ENCODE measurements at regions not wholly inside any gene's neighbourhood (a gene's known extent, or its start where the extent isn't known, plus 50 kb on each side); places are given as distances from the start of the nearest gene placed in this dataset.

DNA sequence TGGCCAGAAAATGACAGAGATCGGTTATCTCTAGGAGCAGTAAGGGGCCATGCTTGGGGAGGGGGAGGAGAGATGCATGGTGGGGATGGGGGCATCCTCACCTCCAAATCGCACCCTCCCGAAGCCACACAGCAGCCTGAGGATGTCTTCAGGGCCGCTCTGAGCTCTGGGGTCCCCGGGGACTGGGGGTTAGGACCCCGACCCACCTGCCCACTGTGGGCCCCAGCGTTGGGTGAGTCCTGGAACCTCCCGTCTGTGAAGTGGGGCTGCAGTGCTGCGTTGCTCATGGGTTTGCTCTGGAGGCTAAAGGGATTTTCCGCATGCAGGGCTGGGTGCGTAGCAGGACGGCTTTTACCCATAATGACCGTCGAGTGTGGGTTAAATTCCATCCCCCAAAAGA is 1046.3 kb downstream of the BRD1 start:
- Histone ChIP-seq H3K27ac (ENCODE audit: low read length) (no peak overlapping the region), H3K9me3 (ENCODE audit: insufficient read depth, low read depth, low read length) (peaks cover 9% of the 10 kb centered on the region; the same call in 1 of the 2 replicates), H3K27me3 (ENCODE audit: insufficient read depth, low read length) (no peaks in the 10 kb centered on the region), H3K36me3 (ENCODE audit: insufficient read depth, low read depth, low read length) (no peaks in the 10 kb centered on the region), H3K4me3 (ENCODE audit: low read length) (no peak overlapping the region), H3K9ac (ENCODE audit: low read depth, low read length) (no peak overlapping the region), H3K4me1 (ENCODE audit: insufficient read depth, low read length) (no peaks in the 10 kb centered on the region)

DNA sequence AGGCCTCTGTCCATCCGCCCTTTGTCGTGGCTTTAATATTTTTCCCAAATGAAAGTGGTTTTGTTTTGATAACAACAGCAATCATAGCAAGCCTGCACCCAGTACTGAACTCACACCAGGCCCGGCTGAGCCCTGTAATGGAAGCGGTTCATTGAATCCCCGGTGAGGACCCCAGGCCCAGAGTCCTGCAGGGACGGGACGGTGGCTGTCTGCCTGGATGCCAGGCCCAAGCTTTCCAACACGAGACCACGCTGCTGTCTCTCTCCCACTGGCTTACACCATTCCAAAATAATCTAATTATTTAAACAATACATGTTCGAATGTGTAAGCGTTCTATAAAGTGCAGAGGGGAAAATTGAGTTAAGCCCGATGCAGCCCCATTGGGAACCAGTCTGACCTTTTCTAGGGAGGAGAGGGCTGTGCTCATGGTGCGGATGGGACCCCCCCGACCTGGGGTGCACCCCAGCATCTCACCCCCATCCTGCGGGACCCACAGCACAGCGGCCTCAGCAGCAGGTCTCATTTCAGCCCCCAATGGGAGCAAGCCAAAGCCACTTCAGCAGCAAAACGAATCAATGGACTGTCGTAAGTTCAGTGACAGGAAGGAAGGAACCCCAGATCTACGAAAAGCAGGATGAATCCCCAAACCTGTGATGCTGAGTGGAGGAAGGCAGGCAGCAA is 1046.9 kb downstream of the BRD1 start:
- Histone ChIP-seq H3K9me3 (ENCODE audit: insufficient read depth, low read depth, low read length) (peaks cover 14% of the 10 kb centered on the region; the same call in 1 of the 2 replicates), H3K27ac (ENCODE audit: low read length) (no peak overlapping the region), H3K9ac (ENCODE audit: low read depth, low read length) (no peak overlapping the region), H3K27me3 (ENCODE audit: insufficient read depth, low read length) (no peaks in the 10 kb centered on the region), H3K4me1 (ENCODE audit: insufficient read depth, low read length) (no peaks in the 10 kb centered on the region), H3K4me3 (ENCODE audit: low read length) (no peak overlapping the region), H3K36me3 (ENCODE audit: insufficient read depth, low read depth, low read length) (no peaks in the 10 kb centered on the region)

DNA sequence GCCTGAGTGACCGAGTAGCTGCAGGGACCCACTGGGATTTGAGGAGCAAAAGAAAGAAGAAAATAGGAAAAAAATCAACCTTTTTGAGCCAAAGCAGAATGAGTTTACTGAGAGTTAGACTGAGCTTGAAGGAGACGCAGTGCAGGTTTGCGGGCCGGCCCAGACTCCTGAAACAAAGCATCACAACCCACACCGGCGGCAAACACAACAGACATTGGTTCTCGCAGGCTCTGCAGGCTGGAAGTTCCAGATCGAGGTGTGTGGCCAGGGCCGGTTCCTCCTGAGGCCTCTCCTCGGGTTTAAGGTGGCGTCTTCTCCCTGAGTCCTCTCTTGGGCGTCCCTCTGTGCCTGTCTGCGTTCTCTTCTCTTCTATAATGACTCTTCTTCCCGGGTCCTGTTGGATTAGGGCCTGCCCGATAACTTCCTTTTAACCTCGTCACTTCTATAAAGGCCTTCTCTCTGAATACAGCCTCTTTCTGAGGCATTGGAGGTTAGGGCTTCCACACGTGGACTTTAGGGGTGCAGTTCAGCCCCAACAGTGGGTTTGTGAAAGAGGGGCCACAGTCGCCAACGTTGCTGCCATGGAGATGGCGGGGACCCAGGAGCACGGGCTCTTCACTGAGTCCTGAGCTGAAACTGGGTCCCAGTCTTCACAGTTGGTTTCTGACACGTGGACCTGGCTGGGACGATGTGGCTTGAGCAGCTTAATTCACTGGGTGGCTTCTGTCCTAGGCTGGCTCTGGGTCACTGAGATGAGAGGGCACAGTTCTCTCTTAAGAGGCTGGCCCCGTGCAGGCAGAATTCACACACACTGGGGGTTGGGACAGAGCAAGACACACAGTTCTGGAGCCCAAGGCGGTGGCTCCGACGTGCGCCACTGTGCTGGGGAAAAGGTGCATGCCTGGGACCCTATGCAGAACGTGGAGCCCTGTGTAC is 1047.7 kb downstream of the BRD1 start:
- Histone ChIP-seq H3K9ac (ENCODE audit: low read depth, low read length) (no peak overlapping the region), H3K4me1 (ENCODE audit: insufficient read depth, low read length) (no peaks in the 10 kb centered on the region), H3K36me3 (ENCODE audit: insufficient read depth, low read depth, low read length) (no peaks in the 10 kb centered on the region), H3K27me3 (ENCODE audit: insufficient read depth, low read length) (no peaks in the 10 kb centered on the region), H3K9me3 (ENCODE audit: insufficient read depth, low read depth, low read length) (peaks cover 14% of the 10 kb centered on the region; the same call in 1 of the 2 replicates), H3K27ac (ENCODE audit: low read length) (no peak overlapping the region), H3K4me3 (ENCODE audit: low read length) (no peak overlapping the region)

GRCh38 chr22:48779211-48779643 is 1048.4 kb downstream of the BRD1 start:
- Histone ChIP-seq H3K4me1 (ENCODE audit: insufficient read depth, low read length) (no peaks in the 10 kb centered on the region), H3K36me3 (ENCODE audit: insufficient read depth, low read depth, low read length) (no peaks in the 10 kb centered on the region), H3K27ac (ENCODE audit: low read length) (no peak overlapping the region), H3K27me3 (ENCODE audit: insufficient read depth, low read length) (no peaks in the 10 kb centered on the region), H3K9ac (ENCODE audit: low read depth, low read length) (no peak overlapping the region), H3K4me3 (ENCODE audit: low read length) (no peak overlapping the region), H3K9me3 (ENCODE audit: insufficient read depth, low read depth, low read length) (peaks cover 14% of the 10 kb centered on the region; the same call in 1 of the 2 replicates)

- Histone ChIP-seq H3K4me3 (ENCODE audit: low read length) (no peak overlapping the region), H3K27me3 (ENCODE audit: insufficient read depth, low read length) (no peaks in the 10 kb centered on the region), H3K9ac (ENCODE audit: low read depth, low read length) (no peak overlapping the region), H3K4me1 (ENCODE audit: insufficient read depth, low read length) (no peaks in the 10 kb centered on the region), H3K36me3 (ENCODE audit: insufficient read depth, low read depth, low read length) (no peaks in the 10 kb centered on the region), H3K9me3 (ENCODE audit: insufficient read depth, low read depth, low read length) (peaks cover 14% of the 10 kb centered on the region; the same call in 1 of the 2 replicates), H3K27ac (ENCODE audit: low read length) (no peak overlapping the region)
Observed at GRCh38 chr22:48778308-48779195, 1049.1 kb downstream of the BRD1 start.

DNA sequence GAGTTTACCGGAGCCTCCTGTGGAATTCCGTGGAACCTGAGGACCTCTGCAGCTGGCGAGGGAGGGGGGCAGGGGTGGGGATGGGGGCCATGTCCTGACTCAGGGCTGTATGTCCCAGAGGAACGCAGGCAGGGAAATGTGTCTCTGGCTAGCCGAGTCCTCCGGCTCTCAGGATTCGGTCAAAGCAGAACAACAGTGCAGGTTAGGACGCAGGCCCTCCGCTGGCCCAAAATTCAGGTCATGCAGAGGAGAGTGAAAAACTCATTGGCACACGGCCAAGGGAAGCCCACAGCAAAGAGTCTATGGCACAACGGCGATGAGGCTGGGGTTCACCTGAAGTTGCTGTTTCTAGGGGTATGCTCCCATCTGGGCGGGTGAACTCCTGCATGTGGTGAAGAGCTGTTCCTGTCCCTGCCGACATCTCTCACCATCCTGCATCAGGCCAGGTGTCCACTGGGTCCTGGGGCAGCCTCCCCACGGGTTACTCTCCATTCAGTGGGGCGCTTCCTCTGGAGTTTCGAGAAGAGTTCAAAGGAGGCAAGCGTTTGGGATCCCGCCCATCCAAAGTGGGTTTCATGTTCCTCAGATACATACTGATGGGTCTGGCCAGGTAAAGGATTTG is 1055.3 kb downstream of the BRD1 start:
- no peaks in the 10 kb centered on the region for H3K4me1 ChIP-seq (ENCODE audit: insufficient read depth, low read length)
- H3K4me3 ChIP-seq (ENCODE audit: low read length): no peak overlapping the region
- H3K27me3 ChIP-seq (ENCODE audit: insufficient read depth, low read length): no peaks in the 10 kb centered on the region
- H3K27ac ChIP-seq (ENCODE audit: low read length): no peak overlapping the region
- peaks cover 26% of the 10 kb centered on the region for H3K9me3 ChIP-seq (ENCODE audit: insufficient read depth, low read depth, low read length)
- H3K36me3 ChIP-seq (ENCODE audit: insufficient read depth, low read depth, low read length): no peaks in the 10 kb centered on the region
- H3K9ac ChIP-seq (ENCODE audit: low read depth, low read length): no peak overlapping the region

GRCh38 chr22:48765595-48765994 is 1062.1 kb downstream of the BRD1 start:
- Histone ChIP-seq H3K9ac (ENCODE audit: low read depth, low read length) (no peak overlapping the region), H3K4me3 (ENCODE audit: low read length) (no peak overlapping the region)

DNA sequence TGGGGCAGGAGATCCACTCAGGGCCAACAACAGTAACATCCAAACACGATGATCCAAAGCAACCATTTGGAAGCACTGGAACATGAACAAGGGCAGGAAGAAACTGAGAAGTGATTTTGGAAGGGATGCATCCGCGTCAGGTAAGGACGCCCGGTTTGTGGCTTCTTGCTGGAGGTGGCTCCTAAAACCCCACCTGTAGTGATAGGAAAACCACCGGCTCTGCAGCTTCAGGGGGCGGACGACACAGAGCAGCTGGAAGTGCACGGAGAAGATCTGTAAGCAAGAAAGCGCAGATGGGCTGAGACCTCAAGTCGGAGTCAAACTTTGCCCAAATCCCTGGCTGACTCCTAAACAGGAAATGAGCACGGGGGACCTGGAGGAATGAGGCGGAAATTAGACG is 1066.1 kb downstream of the BRD1 start:
- Histone ChIP-seq H3K4me1 (ENCODE audit: insufficient read depth, low read length) (no peaks in the 10 kb centered on the region), H3K9me3 (ENCODE audit: insufficient read depth, low read depth, low read length) (no peaks in the 10 kb centered on the region; the same call in 1 of the 2 replicates), H3K27ac (ENCODE audit: low read length) (no peak overlapping the region), H3K36me3 (ENCODE audit: insufficient read depth, low read depth, low read length) (no peaks in the 10 kb centered on the region), H3K27me3 (ENCODE audit: insufficient read depth, low read length) (no peaks in the 10 kb centered on the region), H3K9ac (ENCODE audit: low read depth, low read length) (no peak overlapping the region), H3K4me3 (ENCODE audit: low read length) (no peak overlapping the region)

More at GRCh38 chr22:48765595-48765994, 1062.1 kb downstream of the BRD1 start:
- H3K27me3 ChIP-seq (ENCODE audit: insufficient read depth, low read length): no peaks in the 10 kb centered on the region
- no peak overlapping the region for H3K27ac ChIP-seq (ENCODE audit: low read length)
- no peaks in the 10 kb centered on the region for H3K36me3 ChIP-seq (ENCODE audit: insufficient read depth, low read depth, low read length)
- H3K4me1 ChIP-seq (ENCODE audit: insufficient read depth, low read length): no peaks in the 10 kb centered on the region
- peaks cover 13% of the 10 kb centered on the region for H3K9me3 ChIP-seq (ENCODE audit: insufficient read depth, low read depth, low read length)

- H3K9ac ChIP-seq (ENCODE audit: low read depth, low read length): no peak overlapping the region
- no peaks in the 10 kb centered on the region for H3K27me3 ChIP-seq (ENCODE audit: insufficient read depth, low read length)
- H3K9me3 ChIP-seq (ENCODE audit: insufficient read depth, low read depth, low read length): no peaks in the 10 kb centered on the region; the same call in 1 of the 2 replicates
- no peak overlapping the region for H3K4me3 ChIP-seq (ENCODE audit: low read length)
- no peak overlapping the region for H3K27ac ChIP-seq (ENCODE audit: low read length)
- no peaks in the 10 kb centered on the region for H3K4me1 ChIP-seq (ENCODE audit: insufficient read depth, low read length)
- H3K36me3 ChIP-seq (ENCODE audit: insufficient read depth, low read depth, low read length): no peaks in the 10 kb centered on the region
Observed at GRCh38 chr22:48760481-48761390, 1066.9 kb downstream of the BRD1 start.

Measured in iPS-20b (cell line).